NCI-H2107 treated with DMSO at 0.1 percent for 48 hours (cell line): ENCODE measurements at regions not wholly inside any gene's neighbourhood (a gene's known extent, or its start where the extent isn't known, plus 50 kb on each side); places are given as distances from the start of the nearest gene placed in this dataset.

ENCODE experiments used
- DNase-seq: peaks from one replicate; lab custom pipeline; 2025; ENCODE audit not compliant: unreplicated experiment; lab: John Stamatoyannopoulos, UW

- no peak for DNase-seq
These were observed 94.6 kb downstream of the ZPLD1 start for GRCh38 chr3:102529452-102529851.

- DNase-seq: no peak
These were observed 95.8 kb downstream of the ZPLD1 start for GRCh38 chr3:102530415-102531181.

GRCh38 chr3:102531686-102532085, 96.9 kb downstream of the ZPLD1 start:
- no peak for DNase-seq

- no peak for DNase-seq
These were observed 98.1 kb downstream of the ZPLD1 start for GRCh38 chr3:102532901-102533300.

- DNase-seq: no peak
These were observed 99.0 kb downstream of the ZPLD1 start for GRCh38 chr3:102533784-102534183.

- DNase-seq: peak; percentile 47
These were observed 101.6 kb downstream of the ZPLD1 start for GRCh38 chr3:102536456-102536855.

GRCh38 chr3:102537123-102537522, 102.3 kb downstream of the ZPLD1 start:
- no peak for DNase-seq

- DNase-seq: no peak
These were observed 109.9 kb downstream of the ZPLD1 start for GRCh38 chr3:102544741-102545140.

GRCh38 chr3:102545276-102545675, 110.5 kb downstream of the ZPLD1 start:
- no peak for DNase-seq

GRCh38 chr3:102553876-102554275, 119.1 kb downstream of the ZPLD1 start:
- DNase-seq: no peak

- DNase-seq: no peak
These were observed 135.7 kb downstream of the ZPLD1 start for GRCh38 chr3:102570511-102570910.

GRCh38 chr3:102571006-102571405, 136.2 kb downstream of the ZPLD1 start:
- no peak for DNase-seq

GRCh38 chr3:102571720-102572384, 137.0 kb downstream of the ZPLD1 start:
- DNase-seq: no peak

GRCh38 chr3:102573483-102574028, 138.7 kb downstream of the ZPLD1 start:
- DNase-seq: no peak

GRCh38 chr3:102574355-102574754, 139.5 kb downstream of the ZPLD1 start:
- DNase-seq: no peak

GRCh38 chr3:102576651-102577050, 141.8 kb downstream of the ZPLD1 start:
- DNase-seq: no peak

GRCh38 chr3:102577082-102577789, 142.4 kb downstream of the ZPLD1 start:
- no peak for DNase-seq

- DNase-seq: no peak
These were observed 145.9 kb downstream of the ZPLD1 start for GRCh38 chr3:102580760-102581159.

- DNase-seq: no peak
These were observed 151.7 kb downstream of the ZPLD1 start for GRCh38 chr3:102586485-102586884.

- no peak for DNase-seq
These were observed 159.2 kb downstream of the ZPLD1 start for GRCh38 chr3:102593812-102594602.

- no peak for DNase-seq
These were observed 160.2 kb downstream of the ZPLD1 start for GRCh38 chr3:102595057-102595456.
